MCF 10A (cell line): ENCODE measurements at regions not wholly inside any gene's neighbourhood (a gene's known extent, or its start where the extent isn't known, plus 50 kb on each side); places are given as distances from the start of the nearest gene placed in this dataset.
A peak's percentile ranks its signal among the peaks of the same experiment; 100 is the strongest.

Experiments used
- BruUV-seq: library from RNA; stranded (reverse); fragments of 400-500 nt; replicated peaks from 2 replicates; lab custom pipeline; 2021; lab: Mats Ljungman, UMichigan
- CTCF ChIA-PET: fragments of 300-600 bp; sonication (Branson Sonifier 250); formaldehyde crosslinking; extraction: SDS; loops from one replicate; lab custom pipeline; 2021; ENCODE audit warnings: antibody characterized with exemption, inconsistent platforms; lab: Yijun Ruan, JAX
- POLR2A ChIA-PET: fragments of 300-600, 350-650 bp; sonication (Branson Sonifier 250); formaldehyde crosslinking; extraction: SDS; loops from one replicate; lab custom pipeline; 2020; ENCODE audit warnings: antibody characterized with exemption, inconsistent platforms; lab: Yijun Ruan, JAX
- DNase-seq: peaks from one replicate; pipeline ENCODE4 v3.0.0-alpha.2; 2018; ENCODE audit not compliant: unreplicated experiment
- H3K27ac Mint-ChIP-seq: one replicate; pipeline ENCODE4 v1.8.0; 2022; ENCODE audit warnings: mild to moderate bottlenecking, low read depth, mixed read lengths; ENCODE audit not compliant: unreplicated experiment
- H3K27me3 Mint-ChIP-seq: one replicate; pipeline ENCODE4 v1.8.0; 2022; ENCODE audit warnings: mixed read lengths; ENCODE audit not compliant: insufficient read depth, unreplicated experiment
- H3K36me3 Mint-ChIP-seq: one replicate; pipeline ENCODE4 v1.8.0; 2022; ENCODE audit warnings: mild to moderate bottlenecking, moderate library complexity, mixed read lengths; ENCODE audit not compliant: insufficient read depth, unreplicated experiment
- H3K4me1 Mint-ChIP-seq: one replicate; pipeline ENCODE4 v1.8.0; 2022; ENCODE audit warnings: mixed read lengths; ENCODE audit not compliant: insufficient read depth, unreplicated experiment
- H3K4me3 Mint-ChIP-seq: one replicate; pipeline ENCODE4 v1.8.0; 2022; ENCODE audit warnings: mild to moderate bottlenecking, moderate library complexity, mixed read lengths; ENCODE audit not compliant: unreplicated experiment
- H3K9me3 Mint-ChIP-seq: one replicate; pipeline ENCODE4 v1.8.0; 2022; ENCODE audit warnings: mixed read lengths; ENCODE audit not compliant: unreplicated experiment
- intact Hi-C: fragments of 100-400 bp; cut with micrococcal nuclease; formaldehyde crosslinking; loops from 2 replicates; pipeline ENCODE4 v1.14.1; 2022
- TF ChIP-seq, protein P1 (sequence below): fragments of 200-600 bp; IDR thresholded peaks from one replicate; pipeline ENCODE4 v1.8.0; 2022; ENCODE audit warnings: antibody characterized with exemption, mild to moderate bottlenecking; ENCODE audit not compliant: unreplicated experiment

DNA sequence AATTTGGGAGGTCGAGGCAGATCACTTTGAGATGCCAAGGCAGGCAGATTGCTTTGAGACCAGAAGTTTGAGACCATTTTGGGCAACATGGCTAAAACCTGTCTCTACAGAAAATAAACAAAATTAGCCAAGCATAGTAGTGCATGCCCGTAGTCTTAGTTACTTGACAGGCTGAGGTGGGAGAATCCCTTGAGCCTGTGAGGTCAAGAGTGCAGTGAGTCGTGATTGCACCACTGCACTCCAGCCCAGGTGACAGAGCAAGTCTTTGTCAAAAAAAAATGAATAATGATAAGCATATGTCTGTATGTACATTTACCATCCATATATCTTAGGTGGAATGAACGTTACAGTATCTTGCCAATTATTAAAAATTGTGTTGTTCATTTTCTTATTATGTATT, 2447.7 kb downstream of the PCDH9 start:
- POLR2A ChIA-PET, result no interaction called here
- DNase-seq, result peak; percentile 22

DNA sequence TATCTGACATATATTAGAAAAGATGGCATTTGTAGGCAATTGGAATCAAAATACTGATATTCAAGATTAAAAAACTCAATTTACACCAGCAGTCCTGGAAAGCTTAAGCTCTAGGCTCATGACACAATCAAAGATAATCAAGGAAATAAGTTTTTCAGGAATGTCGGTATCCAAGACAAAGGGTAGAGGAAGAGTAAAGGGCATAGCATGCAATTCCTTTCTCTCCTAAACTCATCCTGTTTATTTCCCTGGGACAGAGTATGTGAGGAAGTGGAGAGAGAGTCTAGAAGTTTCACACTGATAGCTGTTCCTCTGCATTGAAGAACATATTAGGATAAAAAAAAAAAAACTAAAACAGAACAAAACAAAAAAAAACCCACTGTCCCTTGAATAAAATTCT, 2452.1 kb downstream of the PCDH9 start:
- ChIA-PET POLR2A (no interaction called here), CTCF (no interaction called here)
- H3K4me3 Mint-ChIP-seq, result no peak overlapping the region
- intact Hi-C loops, result no loop called here
- DNase-seq, result no peak
- no peak overlapping the region for H3K27ac Mint-ChIP-seq
- TF ChIP-seq, protein P1, sequence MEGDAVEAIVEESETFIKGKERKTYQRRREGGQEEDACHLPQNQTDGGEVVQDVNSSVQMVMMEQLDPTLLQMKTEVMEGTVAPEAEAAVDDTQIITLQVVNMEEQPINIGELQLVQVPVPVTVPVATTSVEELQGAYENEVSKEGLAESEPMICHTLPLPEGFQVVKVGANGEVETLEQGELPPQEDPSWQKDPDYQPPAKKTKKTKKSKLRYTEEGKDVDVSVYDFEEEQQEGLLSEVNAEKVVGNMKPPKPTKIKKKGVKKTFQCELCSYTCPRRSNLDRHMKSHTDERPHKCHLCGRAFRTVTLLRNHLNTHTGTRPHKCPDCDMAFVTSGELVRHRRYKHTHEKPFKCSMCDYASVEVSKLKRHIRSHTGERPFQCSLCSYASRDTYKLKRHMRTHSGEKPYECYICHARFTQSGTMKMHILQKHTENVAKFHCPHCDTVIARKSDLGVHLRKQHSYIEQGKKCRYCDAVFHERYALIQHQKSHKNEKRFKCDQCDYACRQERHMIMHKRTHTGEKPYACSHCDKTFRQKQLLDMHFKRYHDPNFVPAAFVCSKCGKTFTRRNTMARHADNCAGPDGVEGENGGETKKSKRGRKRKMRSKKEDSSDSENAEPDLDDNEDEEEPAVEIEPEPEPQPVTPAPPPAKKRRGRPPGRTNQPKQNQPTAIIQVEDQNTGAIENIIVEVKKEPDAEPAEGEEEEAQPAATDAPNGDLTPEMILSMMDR, result no peak
- BruUV-seq, result no TSS peak
- H3K9me3 Mint-ChIP-seq, result peaks cover 7% of the 10 kb centered on the region
- H3K36me3 Mint-ChIP-seq, result no peaks in the 10 kb centered on the region
- H3K4me1 Mint-ChIP-seq, result no peaks in the 10 kb centered on the region
- H3K27me3 Mint-ChIP-seq, result no peaks in the 10 kb centered on the region

More for the DNA sequence above, 2447.7 kb downstream of the PCDH9 start:
- Mint-ChIP-seq H3K36me3 (no peaks in the 10 kb centered on the region), H3K27ac (no peak overlapping the region), H3K4me1 (no peaks in the 10 kb centered on the region), H3K27me3 (no peaks in the 10 kb centered on the region), H3K4me3 (no peak overlapping the region), H3K9me3 (no peaks in the 10 kb centered on the region)
- TF ChIP-seq, protein P1, result no peak
- BruUV-seq, result no TSS peak
- CTCF ChIA-PET, result no interaction called here
- intact Hi-C loops, result no loop called here

DNA sequence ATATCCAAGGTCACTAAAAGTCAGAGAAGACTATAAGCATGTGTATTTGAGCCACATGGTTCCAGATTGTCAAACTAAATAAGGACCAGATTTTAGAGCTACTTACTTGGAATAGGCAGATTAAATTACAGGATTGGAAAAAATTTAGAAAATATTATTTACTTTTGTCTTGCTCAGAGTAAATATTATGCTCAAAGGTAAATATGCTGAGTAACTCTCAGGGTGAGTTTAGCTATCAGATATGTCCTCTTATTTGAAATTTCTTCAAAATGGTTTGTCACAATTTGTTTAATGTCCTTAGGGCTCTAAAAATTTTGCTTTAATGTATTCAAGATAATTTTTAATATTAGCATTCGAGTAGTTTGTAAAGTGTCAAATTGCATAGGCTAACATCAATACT, 2455.2 kb downstream of the PCDH9 start:
- no peaks in the 10 kb centered on the region for H3K36me3 Mint-ChIP-seq
- no peaks in the 10 kb centered on the region for H3K27me3 Mint-ChIP-seq
- H3K27ac Mint-ChIP-seq, result no peak overlapping the region
- intact Hi-C loops, result no loop called here
- no peak for DNase-seq
- TF ChIP-seq, protein P1, result no peak
- no TSS peak for BruUV-seq
- ChIA-PET CTCF (no interaction called here), POLR2A (interaction anchor here (0.7 kb wide), 1 partner anchor 11 kb away, joined by 3 read pairs; no protein-coding TSS in a partner anchor)
- no peak overlapping the region for H3K4me3 Mint-ChIP-seq
- H3K4me1 Mint-ChIP-seq, result no peaks in the 10 kb centered on the region
- H3K9me3 Mint-ChIP-seq, result peaks cover 7% of the 10 kb centered on the region

DNA sequence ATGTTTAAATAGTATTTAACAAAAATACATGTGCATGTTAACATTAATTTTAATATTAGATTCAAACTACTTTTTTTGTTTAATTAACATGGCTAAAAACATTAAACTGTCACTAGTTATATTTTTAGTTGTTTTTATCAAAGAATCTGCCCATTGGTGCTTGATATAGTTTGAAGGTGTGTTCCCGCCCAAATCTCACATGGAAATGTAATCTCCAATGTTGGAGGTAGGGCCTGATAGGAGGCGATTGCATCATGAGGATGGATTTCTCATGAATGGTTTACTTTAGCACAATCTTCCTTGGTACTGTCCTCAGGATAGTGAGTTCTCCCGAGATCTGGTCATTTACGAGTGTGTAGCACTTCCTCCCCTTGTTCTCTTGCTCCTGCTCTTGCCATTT, 2459.4 kb downstream of the PCDH9 start:
- ChIA-PET CTCF (interaction anchor here (0.6 to 0.7 kb wide), 2 partner anchors 10 to 867 kb away, joined by 3 read pairs; no protein-coding TSS in a partner anchor), POLR2A (no interaction called here)

More for the DNA sequence above, 2459.4 kb downstream of the PCDH9 start:
- Mint-ChIP-seq H3K27ac (no peak overlapping the region), H3K9me3 (peaks cover 7% of the 10 kb centered on the region), H3K36me3 (no peaks in the 10 kb centered on the region), H3K4me3 (no peak overlapping the region), H3K4me1 (no peaks in the 10 kb centered on the region), H3K27me3 (no peaks in the 10 kb centered on the region)
- DNase-seq, result no peak
- intact Hi-C loops, result no loop called here
- TF ChIP-seq, protein P1, result no peak
- BruUV-seq, result no TSS peak
